K562 (cell line): ENCODE measurements at regions not wholly inside any gene's neighbourhood (a gene's known extent, or its start where the extent isn't known, plus 50 kb on each side); places are given as distances from the start of the nearest gene placed in this dataset.

Experiments
- POU5F1 ChIP-seq: fragments of 150-350 bp; IDR thresholded peaks from 2 replicates; pipeline ENCODE4 v1.6.1; 2014; ENCODE audit warnings: borderline replicate concordance, low read length, low read depth, mild to moderate bottlenecking; ENCODE audit not compliant: partially characterized antibody
- SMARCB1 ChIP-seq: IDR thresholded peaks from 2 replicates; pipeline ENCODE4 v1.6.1; 2011; ENCODE audit warnings: improper control_type of control experiment, low read depth; ENCODE audit not compliant: insufficient read length

DNA sequence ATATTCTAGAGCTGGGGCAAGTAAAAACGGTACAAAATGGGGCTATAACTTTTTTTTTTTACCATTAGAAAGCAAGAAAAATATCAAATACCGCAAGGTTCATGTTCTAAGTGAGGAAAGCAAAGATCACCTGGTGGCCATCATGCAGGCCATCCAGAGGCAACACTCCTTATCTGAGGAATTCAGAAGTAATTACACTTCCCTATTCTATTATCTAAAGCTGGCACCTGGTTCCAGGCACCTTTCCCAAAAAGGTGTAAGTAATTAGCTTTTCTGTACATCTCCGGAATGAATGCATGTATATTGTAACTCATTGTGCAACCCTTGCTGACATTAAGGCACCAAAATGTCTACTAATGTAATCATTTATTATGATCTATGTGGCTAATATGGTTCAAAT, 152.5 kb upstream of the GYPC start:
- TF ChIP-seq SMARCB1, result no peak
- no peak for TF ChIP-seq POU5F1
